Immature natural killer cell (primary cell): ENCODE measurements at regions not wholly inside any gene's neighbourhood (a gene's known extent, or its start where the extent isn't known, plus 50 kb on each side); places are given as distances from the start of the nearest gene placed in this dataset.

Experiments
- DNase-seq, 3 donors: peaks; one replicate each; pipeline ENCODE4 v3.0.0; 2022; ENCODE audit warnings: mixed read lengths in 1 of 3
- H3K27ac Mint-ChIP-seq, 6 donors: one replicate each; pipeline ENCODE4 v1.8.0; 2020; ENCODE audit warnings: mixed read lengths in 6 of 6, mild to moderate bottlenecking in 5 of 6, inconsistent platforms in 4 of 6, moderate library complexity in 3 of 6
- H3K27me3 Mint-ChIP-seq, 3 donors: one replicate each; pipeline ENCODE4 v1.8.0; 2020 to 2021; ENCODE audit warnings: low read depth in 3 of 3, mild to moderate bottlenecking in 3 of 3, mixed read lengths in 3 of 3, moderate library complexity in 3 of 3, inconsistent platforms in 1 of 3
- H3K36me3 Mint-ChIP-seq, 3 donors: one replicate each; pipeline ENCODE4 v1.8.0; 2020; ENCODE audit warnings: mixed read lengths in 3 of 3, inconsistent platforms in 2 of 3, mild to moderate bottlenecking in 2 of 3
- H3K4me1 Mint-ChIP-seq, 2 donors: one replicate each; pipeline ENCODE4 v1.8.0; 2020; ENCODE audit warnings: inconsistent platforms in 2 of 2, mild to moderate bottlenecking in 2 of 2, mixed read lengths in 2 of 2, moderate library complexity in 1 of 2
- H3K4me3 Mint-ChIP-seq, 5 donors: one replicate each; pipeline ENCODE4 v1.8.0; 2020; ENCODE audit warnings: mild to moderate bottlenecking in 5 of 5, mixed read lengths in 5 of 5, inconsistent platforms in 3 of 5, moderate library complexity in 3 of 5
- H3K9me3 Mint-ChIP-seq, 6 donors: one replicate each; pipeline ENCODE4 v1.8.0; 2020; ENCODE audit warnings: mild to moderate bottlenecking in 6 of 6, mixed read lengths in 6 of 6, inconsistent platforms in 4 of 6, moderate library complexity in 3 of 6

GRCh38 chr2:164369366-164369765, 251.9 kb downstream of the GRB14 start:
- H3K4me3 Mint-ChIP-seq, result no peak overlapping the region
- H3K9me3 Mint-ChIP-seq, result peaks cover 3 to 44% (median 5%) of the 10 kb centered on the region in 6 donors

DNA sequence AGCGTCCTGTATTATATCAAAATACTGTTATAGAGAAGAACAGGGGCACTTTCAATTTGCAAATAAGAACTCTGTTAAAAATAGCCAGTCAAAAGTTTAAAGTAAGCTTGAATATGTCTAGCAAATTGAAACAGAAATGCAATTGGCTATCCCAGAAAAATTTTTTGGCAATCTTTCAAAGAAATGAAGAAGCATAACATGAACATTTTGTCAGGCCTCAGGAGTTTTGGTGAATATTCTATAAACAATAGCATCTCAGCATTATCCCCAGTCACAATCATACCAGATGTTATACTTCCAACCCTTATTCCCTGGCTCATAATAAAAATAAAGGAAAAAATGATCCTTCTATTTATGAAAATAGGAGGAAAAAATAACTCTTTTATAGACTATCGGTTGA, 252.4 kb downstream of the GRB14 start:
- DNase-seq, result no peak
- Mint-ChIP-seq H3K27me3 (no peaks in the 10 kb centered on the region), H3K36me3 (no peaks in the 10 kb centered on the region), H3K27ac (no peak overlapping the region), H3K4me3 (no peak overlapping the region), H3K9me3 (peaks cover 3 to 40% (median 5%) of the 10 kb centered on the region in 6 donors), H3K4me1 (no peaks in the 10 kb centered on the region)

More at GRCh38 chr2:164369366-164369765, 251.9 kb downstream of the GRB14 start:
- no peak for DNase-seq
- Mint-ChIP-seq H3K27ac (no peak overlapping the region), H3K27me3 (no peaks in the 10 kb centered on the region), H3K4me1 (no peaks in the 10 kb centered on the region), H3K36me3 (no peaks in the 10 kb centered on the region)

- no peaks in the 10 kb centered on the region for H3K36me3 Mint-ChIP-seq
- H3K4me1 Mint-ChIP-seq, result no peaks in the 10 kb centered on the region
These were observed 257.6 kb downstream of the GRB14 start for GRCh38 chr2:164363646-164364045.

DNA sequence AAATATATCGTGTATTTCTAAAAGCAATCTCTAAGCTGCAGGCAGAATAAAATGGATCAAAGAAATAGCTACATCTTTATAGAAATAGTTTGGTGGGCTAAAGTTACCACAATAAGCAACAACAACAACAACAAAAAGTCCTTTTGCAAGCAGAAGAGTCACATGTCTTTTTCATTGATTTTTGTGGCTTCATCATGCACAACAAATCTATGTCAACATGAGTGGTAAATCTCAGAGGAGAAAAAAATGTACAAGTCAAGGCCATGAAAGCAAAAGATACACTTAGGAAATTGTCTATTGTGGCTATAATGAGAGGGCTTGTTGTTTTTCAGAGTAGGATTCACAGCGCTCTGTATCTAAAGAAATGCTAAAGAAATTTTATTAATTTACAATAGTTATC, 269.7 kb downstream of the GRB14 start:
- no peak overlapping the region for H3K27ac Mint-ChIP-seq
- H3K9me3 Mint-ChIP-seq, result peaks cover 0 to 22% (median 5%) of the 10 kb centered on the region in 6 donors
- H3K27me3 Mint-ChIP-seq, result peaks cover 0 to 2% (median 0%) of the 10 kb centered on the region in 3 donors
- no peaks in the 10 kb centered on the region for H3K36me3 Mint-ChIP-seq
- no peak for DNase-seq
- H3K4me3 Mint-ChIP-seq, result no peak overlapping the region
- no peaks in the 10 kb centered on the region for H3K4me1 Mint-ChIP-seq

More at GRCh38 chr2:164363646-164364045, 257.6 kb downstream of the GRB14 start:
- H3K27me3 Mint-ChIP-seq, result peaks cover 0 to 2% (median 0%) of the 10 kb centered on the region in 3 donors
- H3K9me3 Mint-ChIP-seq, result peaks cover 3 to 22% (median 7%) of the 10 kb centered on the region in 6 donors
- no peak for DNase-seq
- H3K27ac Mint-ChIP-seq, result no peak overlapping the region
- no peak overlapping the region for H3K4me3 Mint-ChIP-seq

- Mint-ChIP-seq H3K27ac (no peak overlapping the region), H3K4me1 (no peaks in the 10 kb centered on the region), H3K27me3 (peaks cover 0 to 2% (median 0%) of the 10 kb centered on the region in 3 donors), H3K9me3 (peaks cover 8 to 31% (median 15%) of the 10 kb centered on the region in 6 donors), H3K36me3 (no peaks in the 10 kb centered on the region), H3K4me3 (no peak overlapping the region)
- no peak for DNase-seq
These were observed 285.3 kb downstream of the GRB14 start for GRCh38 chr2:164335947-164336346.

GRCh38 chr2:164335128-164335527, 286.2 kb downstream of the GRB14 start:
- no peak for DNase-seq
- Mint-ChIP-seq H3K9me3 (peaks cover 7 to 39% (median 17%) of the 10 kb centered on the region in 6 donors), H3K4me3 (no peak overlapping the region), H3K36me3 (no peaks in the 10 kb centered on the region), H3K27me3 (peaks cover 0 to 2% (median 0%) of the 10 kb centered on the region in 3 donors), H3K27ac (no peak overlapping the region), H3K4me1 (no peaks in the 10 kb centered on the region)

- Mint-ChIP-seq H3K4me1 (no peaks in the 10 kb centered on the region), H3K27ac (no peak overlapping the region), H3K36me3 (no peaks in the 10 kb centered on the region), H3K9me3 (peaks cover 5 to 38% (median 25%) of the 10 kb centered on the region in 6 donors), H3K4me3 (no peak overlapping the region), H3K27me3 (peaks cover 0 to 2% (median 0%) of the 10 kb centered on the region in 3 donors)
- no peak for DNase-seq
These were observed 293.0 kb downstream of the GRB14 start for GRCh38 chr2:164328310-164328709.

DNA sequence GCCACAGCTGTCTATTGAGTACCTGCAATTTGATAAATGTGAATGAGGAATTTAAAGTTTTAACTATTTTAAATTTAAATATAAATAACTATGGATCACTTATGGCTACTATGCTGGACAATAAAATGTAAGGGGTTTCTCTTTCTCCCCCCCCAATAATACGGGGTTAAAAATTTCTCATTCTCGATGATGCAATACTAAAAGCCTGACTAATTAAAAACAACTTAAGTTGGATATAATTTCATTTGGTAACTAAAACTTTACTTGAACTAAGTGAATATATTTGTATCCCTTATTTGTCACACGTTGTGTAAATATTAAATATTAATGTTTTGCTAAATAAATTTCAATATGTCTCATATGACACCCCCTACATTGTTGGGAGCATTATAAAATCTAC, 297.3 kb downstream of the GRB14 start:
- H3K36me3 Mint-ChIP-seq, result no peaks in the 10 kb centered on the region
- H3K9me3 Mint-ChIP-seq, result peaks cover 6 to 35% (median 24%) of the 10 kb centered on the region in 6 donors
- no peak overlapping the region for H3K4me3 Mint-ChIP-seq
- H3K4me1 Mint-ChIP-seq, result no peaks in the 10 kb centered on the region
- DNase-seq, result no peak
- no peak overlapping the region for H3K27ac Mint-ChIP-seq
- H3K27me3 Mint-ChIP-seq, result peaks cover 0 to 3% (median 0%) of the 10 kb centered on the region in 3 donors

DNA sequence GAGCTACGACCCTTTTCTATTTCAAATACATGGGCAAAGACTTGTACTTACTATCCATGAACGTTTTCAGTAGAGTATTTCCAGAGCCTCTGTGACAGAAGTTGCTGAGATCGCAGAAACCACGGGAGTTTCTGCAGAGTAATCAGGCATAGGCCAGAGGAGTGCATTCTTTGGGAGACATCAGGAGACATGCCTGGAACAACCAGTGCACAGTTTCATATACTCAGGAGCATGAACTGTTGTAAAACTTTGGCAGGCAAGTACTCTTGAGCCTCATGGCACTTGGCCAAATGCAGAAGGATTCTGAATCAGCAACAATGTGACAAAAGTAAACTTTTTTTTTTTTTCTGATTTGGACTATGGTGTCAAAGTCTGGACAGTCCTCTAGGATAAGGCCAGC, 307.1 kb downstream of the GRB14 start:
- Mint-ChIP-seq H3K9me3 (peaks cover 2 to 26% (median 11%) of the 10 kb centered on the region in 6 donors), H3K36me3 (no peaks in the 10 kb centered on the region), H3K4me3 (no peak overlapping the region), H3K4me1 (no peaks in the 10 kb centered on the region), H3K27me3 (peaks cover 0 to 3% (median 0%) of the 10 kb centered on the region in 3 donors), H3K27ac (no peak overlapping the region)
- no peak for DNase-seq

GRCh38 chr2:164306872-164307271, 314.4 kb downstream of the GRB14 start:
- Mint-ChIP-seq H3K4me1 (no peaks in the 10 kb centered on the region), H3K27me3 (peaks cover 0 to 3% (median 2%) of the 10 kb centered on the region in 3 donors), H3K4me3 (no peak overlapping the region), H3K36me3 (no peaks in the 10 kb centered on the region), H3K27ac (no peak overlapping the region), H3K9me3 (peaks cover 10 to 39% (median 26%) of the 10 kb centered on the region in 6 donors)
- no peak for DNase-seq

GRCh38 chr2:164302786-164303185, 318.5 kb downstream of the GRB14 start:
- DNase-seq, result no peak
- Mint-ChIP-seq H3K27ac (no peak overlapping the region), H3K27me3 (peaks cover 0 to 3% (median 0%) of the 10 kb centered on the region in 3 donors), H3K36me3 (peaks cover 2 to 5% (median 3%) of the 10 kb centered on the region in 3 donors), H3K4me1 (no peaks in the 10 kb centered on the region), H3K4me3 (no peak overlapping the region), H3K9me3 (peaks cover 14 to 46% (median 36%) of the 10 kb centered on the region in 6 donors)

DNA sequence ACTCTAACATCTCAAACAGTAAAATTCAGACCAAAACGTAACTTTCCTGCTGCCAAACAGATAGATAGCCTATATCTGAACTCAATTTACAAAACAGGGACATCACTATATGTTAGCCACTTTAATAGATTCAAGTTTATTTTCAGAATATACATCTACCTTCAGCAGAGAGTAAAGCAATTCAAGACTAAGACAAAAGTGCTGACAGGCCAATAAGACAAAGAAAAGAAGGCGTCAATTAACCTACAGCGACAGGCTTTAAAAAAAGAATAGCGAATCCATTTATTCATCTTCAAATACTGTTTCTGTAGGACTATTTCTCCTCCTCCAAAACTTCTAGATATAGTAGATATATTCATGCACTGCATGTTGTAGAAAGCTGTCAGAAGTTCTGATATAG, 333.0 kb downstream of the GRB14 start:
- no peak for DNase-seq
- H3K27ac Mint-ChIP-seq, result no peak overlapping the region
- no peaks in the 10 kb centered on the region for H3K4me1 Mint-ChIP-seq
- peaks cover 6 to 38% (median 18%) of the 10 kb centered on the region in 6 donors for H3K9me3 Mint-ChIP-seq
- H3K27me3 Mint-ChIP-seq, result peaks cover 0 to 2% (median 0%) of the 10 kb centered on the region in 3 donors
- no peak overlapping the region for H3K4me3 Mint-ChIP-seq
- H3K36me3 Mint-ChIP-seq, result no peaks in the 10 kb centered on the region

GRCh38 chr2:164287056-164287455, 334.2 kb downstream of the GRB14 start:
- DNase-seq, result no peak
- Mint-ChIP-seq H3K4me1 (no peaks in the 10 kb centered on the region), H3K27me3 (peaks cover 0 to 2% (median 0%) of the 10 kb centered on the region in 3 donors), H3K9me3 (peaks cover 4 to 41% (median 21%) of the 10 kb centered on the region in 6 donors), H3K4me3 (no peak overlapping the region), H3K36me3 (no peaks in the 10 kb centered on the region), H3K27ac (no peak overlapping the region)

DNA sequence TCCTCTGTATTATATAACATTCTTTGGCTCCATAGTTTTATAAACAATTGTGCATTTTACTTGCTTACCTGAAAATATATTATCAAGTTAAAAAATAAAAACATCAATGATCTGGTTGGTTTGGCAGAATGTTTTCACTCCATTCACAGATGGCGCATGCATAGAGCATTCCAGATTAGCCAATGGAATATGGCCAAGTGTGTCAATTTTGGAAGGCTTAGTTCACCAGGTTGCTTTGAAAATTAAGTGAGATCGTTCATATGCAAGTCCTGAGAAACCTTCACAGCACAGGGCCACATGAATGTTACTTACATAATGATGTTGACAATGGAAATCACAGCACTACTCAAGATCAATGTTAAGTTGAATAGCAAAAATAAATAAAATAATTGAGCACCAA, 335.7 kb downstream of the GRB14 start:
- Mint-ChIP-seq H3K27ac (no peak overlapping the region), H3K4me3 (no peak overlapping the region), H3K9me3 (peaks cover 2 to 41% (median 16%) of the 10 kb centered on the region in 6 donors), H3K4me1 (no peaks in the 10 kb centered on the region), H3K36me3 (no peaks in the 10 kb centered on the region), H3K27me3 (peaks cover 0 to 3% (median 0%) of the 10 kb centered on the region in 3 donors)
- DNase-seq, result no peak

DNA sequence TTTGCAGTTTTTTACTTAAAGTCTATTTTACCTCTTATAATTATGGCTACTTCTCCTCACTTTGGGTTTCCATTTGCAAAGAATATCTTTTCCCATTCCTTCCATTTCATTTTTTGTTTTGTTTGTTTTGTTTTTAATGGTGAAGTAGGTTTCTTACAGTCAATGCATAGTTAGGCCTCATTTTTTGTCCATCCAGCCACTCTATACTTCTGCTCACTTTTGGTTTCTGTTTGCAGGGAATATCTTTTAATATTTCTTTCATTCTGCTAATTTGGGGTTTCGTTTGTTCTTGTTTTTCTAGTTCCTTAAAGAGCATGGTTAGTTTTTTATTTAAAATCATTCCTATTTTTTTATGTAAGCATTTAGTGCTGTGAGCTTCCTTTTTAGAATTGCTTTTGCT, 339.4 kb downstream of the GRB14 start:
- H3K4me3 Mint-ChIP-seq, result no peak overlapping the region
- H3K9me3 Mint-ChIP-seq, result peaks cover 6 to 37% (median 15%) of the 10 kb centered on the region in 6 donors
- no peak overlapping the region for H3K27ac Mint-ChIP-seq
- peaks cover 0 to 4% (median 0%) of the 10 kb centered on the region in 3 donors for H3K27me3 Mint-ChIP-seq
- no peak for DNase-seq
- H3K36me3 Mint-ChIP-seq, result no peaks in the 10 kb centered on the region
- no peaks in the 10 kb centered on the region for H3K4me1 Mint-ChIP-seq
